GM12892 (cell line): ENCODE measurements at regions not wholly inside any gene's neighbourhood (a gene's known extent, or its start where the extent isn't known, plus 50 kb on each side); places are given as distances from the start of the nearest gene placed in this dataset.

ENCODE experiments used
- POLR2A ChIP-seq: IDR thresholded peaks from 2 replicates; pipeline ENCODE4 v1.6.1; 2011; ENCODE audit warnings: low read depth, low read length, control low read depth
- POLR2AphosphoS5 ChIP-seq: IDR thresholded peaks from 2 replicates; pipeline ENCODE4 v1.6.1; 2011; ENCODE audit warnings: low read depth, low read length, control low read depth
- TAF1 ChIP-seq: IDR thresholded peaks from 2 replicates; pipeline ENCODE4 v1.6.1; 2011; ENCODE audit warnings: low read depth, mild to moderate bottlenecking, control low read depth, low read length, borderline replicate concordance

DNA sequence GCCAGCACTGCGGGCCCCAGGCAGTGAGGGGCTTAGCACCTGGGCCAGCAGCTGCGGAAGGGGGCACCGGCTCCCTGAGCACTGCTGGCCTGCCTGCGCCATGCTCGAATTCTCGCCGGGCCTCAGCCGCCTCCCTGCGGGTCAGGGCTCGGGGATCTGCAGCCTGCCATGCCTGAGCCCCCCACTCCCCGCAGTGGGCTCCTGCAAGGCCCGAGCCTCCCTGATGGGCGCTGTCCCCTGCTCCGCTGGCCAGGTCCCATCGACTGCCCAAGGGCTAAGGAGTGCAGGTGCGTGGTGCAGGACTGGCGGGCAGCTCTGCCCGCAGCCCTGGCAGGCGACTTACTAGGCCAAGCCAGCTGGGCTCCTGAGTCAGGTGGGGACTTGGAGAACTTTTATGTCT is 133.3 kb upstream of the LMNTD1 start:
- TF ChIP-seq POLR2AphosphoS5 (no peak), TAF1 (no peak), POLR2A (no peak)
